NB4 (cell line): ENCODE measurements at regions not wholly inside any gene's neighbourhood (a gene's known extent, or its start where the extent isn't known, plus 50 kb on each side); places are given as distances from the start of the nearest gene placed in this dataset.
A peak's percentile ranks its signal among the peaks of the same experiment; 100 is the strongest.

ENCODE experiments used
- DNase-seq: peaks from one replicate; pipeline ENCODE4 v3.0.0; 2010; ENCODE audit warnings: low read depth
- H3K4me3 ChIP-seq: one replicate; pipeline ENCODE4 v1.5.1; 2011; ENCODE audit warnings: mild to moderate bottlenecking, low read depth, low read length, moderate library complexity
- CTCF ChIP-seq: IDR thresholded peaks from one replicate; pipeline ENCODE4 v1.5.1; 2012; ENCODE audit warnings: low read depth, low read length
- MAX ChIP-seq: IDR thresholded peaks from 2 replicates; pipeline ENCODE4 v1.6.1; 2011; ENCODE audit warnings: low read depth, low read length
- MYC ChIP-seq: IDR thresholded peaks from 2 replicates; pipeline ENCODE4 v1.6.1; 2011; ENCODE audit warnings: low read depth, low read length
- POLR2A ChIP-seq: IDR thresholded peaks from 2 replicates; pipeline ENCODE4 v1.6.1; 2011; ENCODE audit warnings: mild to moderate bottlenecking; ENCODE audit not compliant: insufficient read length; ENCODE audit errors: extremely low read depth

GRCh38 chr2:181814057-181814491 is 77.5 kb upstream of the ITPRID2 start:
- H3K4me3 ChIP-seq: no peak overlapping the region
- no peak for TF ChIP-seq POLR2A
- no peak for TF ChIP-seq MYC
- TF ChIP-seq MAX: no peak
- no peak for TF ChIP-seq CTCF
- DNase-seq: peak; percentile 10

- no peak for TF ChIP-seq CTCF
- no peak for TF ChIP-seq MAX
- no peak for TF ChIP-seq POLR2A
- no peak for TF ChIP-seq MYC
- H3K4me3 ChIP-seq: no peak overlapping the region
- DNase-seq: no peak
These were observed 74.0 kb upstream of the ITPRID2 start for GRCh38 chr2:181817509-181817908.

- TF ChIP-seq MYC: no peak
- no peak overlapping the region for H3K4me3 ChIP-seq
- no peak for DNase-seq
These were observed 73.4 kb upstream of the ITPRID2 start for GRCh38 chr2:181818058-181818680.

- no peak for DNase-seq
- no peak for TF ChIP-seq MYC
- no peak for TF ChIP-seq POLR2A
- no peak for TF ChIP-seq CTCF
- TF ChIP-seq MAX: no peak
- no peak overlapping the region for H3K4me3 ChIP-seq
These were observed 72.7 kb upstream of the ITPRID2 start for GRCh38 chr2:181818840-181819239.

DNA sequence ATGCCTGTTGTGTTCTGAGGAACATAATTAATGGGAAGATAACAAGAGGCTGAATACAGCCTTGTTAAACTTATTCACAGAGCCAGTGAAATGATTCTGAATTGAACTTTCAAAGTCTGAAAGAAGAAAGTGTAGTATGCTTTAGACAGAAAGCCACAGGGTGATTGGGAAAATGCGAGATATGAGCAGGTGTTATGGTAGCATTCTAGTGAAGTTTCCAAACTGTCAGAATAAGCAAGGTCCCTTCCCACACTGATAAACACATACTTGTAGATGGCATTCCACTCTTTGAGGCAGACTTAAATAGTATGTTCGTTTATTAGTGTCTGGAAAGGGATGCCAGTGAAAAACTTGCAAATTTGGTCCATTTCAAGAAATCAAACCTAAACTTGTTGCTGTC is 70.5 kb upstream of the ITPRID2 start:
- H3K4me3 ChIP-seq: no peak overlapping the region
- TF ChIP-seq MAX (no peak), CTCF (no peak), POLR2A (no peak), MYC (no peak)
- no peak for DNase-seq

- TF ChIP-seq POLR2A: no peak
- TF ChIP-seq MYC: no peak
- no peak for TF ChIP-seq CTCF
- no peak for TF ChIP-seq MAX
- H3K4me3 ChIP-seq: no peak overlapping the region
- no peak for DNase-seq
These were observed 69.4 kb upstream of the ITPRID2 start for GRCh38 chr2:181822097-181822496.
